Upper lobe of left lung (tissue), 6 donors: ENCODE measurements at regions not wholly inside any gene's neighbourhood (a gene's known extent, or its start where the extent isn't known, plus 50 kb on each side); places are given as distances from the start of the nearest gene placed in this dataset.
"Not testable (repeated sequence)": the region's sequence is repeated elsewhere in the genome, so short reads cannot be mapped to it uniquely, and the experiment has no call there.

Experiments used
- ATAC-seq, 2 donors: fragments of 200-7000 bp; cut with Tn5 transposase; one replicate each; pipeline ENCODE4 v1.9.1; 2022; ENCODE audit warnings: mild to moderate bottlenecking in 2 of 2, moderate library complexity in 2 of 2; ENCODE audit not compliant: low FRiP score in 2 of 2
- DNase-seq, 2 donors: peaks; one replicate each; pipeline ENCODE4 v3.0.0-alpha.2; 2019 to 2020
- H3K27ac ChIP-seq, 4 donors: fragments of 200-600 bp; sonication (generic); one replicate each; pipeline ENCODE4 v1.5.1; 2016 to 2019
- H3K27me3 ChIP-seq, 4 donors: fragments of 200-600 bp; sonication (generic); one replicate each; pipeline ENCODE4 v1.5.1; 2017 to 2019
- H3K36me3 ChIP-seq, 4 donors: fragments of 200-600 bp; sonication (generic); one replicate each; pipeline ENCODE4 v1.5.1; 2016 to 2019
- H3K4me1 ChIP-seq, 4 donors: fragments of 200-600 bp; sonication (generic); one replicate each; pipeline ENCODE4 v1.5.1; 2018 to 2019
- H3K4me3 ChIP-seq, 4 donors: fragments of 200-600 bp; sonication (generic); one replicate each; pipeline ENCODE4 v1.5.1; 2017 to 2019; ENCODE audit warnings: mild to moderate bottlenecking in 2 of 4, moderate library complexity in 1 of 4
- H3K9me3 ChIP-seq, 4 donors: fragments of 200-600 bp; sonication (generic); one replicate each; pipeline ENCODE4 v1.5.1; 2018 to 2019
- EP300 ChIP-seq, 4 donors: sonication (generic); formaldehyde crosslinking; IDR thresholded peaks; one replicate each; pipeline ENCODE4 v1.5.1; 2017; ENCODE audit warnings: antibody characterized with exemption in 4 of 4, control low read depth in 2 of 4
- POLR2A ChIP-seq, 4 donors: fragments of 450-650 bp; IDR thresholded peaks; one replicate each; pipeline ENCODE4 v1.5.1; 2016 to 2017; ENCODE audit warnings: antibody characterized with exemption in 4 of 4, mild to moderate bottlenecking in 2 of 4
- POLR2AphosphoS5 ChIP-seq, 2 donors: sonication (generic); formaldehyde crosslinking; IDR thresholded peaks; one replicate each; pipeline ENCODE4 v1.5.1; 2017; ENCODE audit warnings: antibody characterized with exemption in 2 of 2
- WGBS, 2 donors: methylation state at CpG; one replicate each; pipeline ENCODE4 v1.1.5; 2017 to 2018; 5-methylcytosine and 5-hydroxymethylcytosine counted together
- TF ChIP-seq, protein P1 (sequence below), 6 experiments: fragments of 450-650 bp in 4 of 6; fragments of 200-600 bp in 2 of 6; sonication (generic) in 2 of 6; IDR thresholded peaks; one replicate each; pipeline ENCODE4 v1.5.1; 2016 to 2019; ENCODE audit warnings: antibody characterized with exemption in 6 of 6
- donor health status: DM: no; HTN: no; CAD: no; lungs with moderate emphysema.
- donor health status: DM: no; HTN: yes; CAD: no; lungs with severe emphysema.

DNA sequence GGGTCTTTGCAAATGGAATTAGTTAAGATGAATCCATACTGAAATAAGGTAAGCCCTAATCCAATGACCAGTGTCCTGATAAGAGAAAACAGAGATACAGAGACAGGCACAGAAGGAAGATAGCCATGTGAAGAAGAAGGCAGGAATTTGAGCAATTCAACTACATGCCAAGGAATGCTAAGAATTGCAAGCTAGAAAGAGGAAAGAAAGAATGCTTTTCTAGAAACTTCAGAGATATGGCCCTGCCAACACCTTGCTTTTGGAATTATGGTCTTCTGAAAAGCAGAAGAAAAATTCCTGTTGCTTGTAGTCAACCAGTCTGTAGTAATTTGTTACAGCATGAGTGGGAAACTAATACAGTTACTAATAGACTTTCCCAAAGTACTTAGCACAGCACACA is 111.3 kb downstream of the SLC17A6 start:
- no peaks in the 10 kb centered on the region for H3K9me3 ChIP-seq
- DNase-seq (no peak), ATAC-seq (no peak)
- H3K36me3 ChIP-seq = no peaks in the 10 kb centered on the region
- TF ChIP-seq EP300 (IDR thresholded peaks at IDR 0.05) (no peak), POLR2AphosphoS5 (IDR thresholded peaks at IDR 0.05) (no peak), POLR2A (IDR thresholded peaks at IDR 0.05) (no peak)
- no peak overlapping the region for H3K4me3 ChIP-seq
- no peaks in the 10 kb centered on the region for H3K27me3 ChIP-seq
- no peak overlapping the region for H3K27ac ChIP-seq
- no peaks in the 10 kb centered on the region for H3K4me1 ChIP-seq

GRCh38 chr11:22444076-22444475 is 105.9 kb downstream of the SLC17A6 start:
- no peaks in the 10 kb centered on the region for H3K27me3 ChIP-seq
- no peak for DNase-seq
- no peaks in the 10 kb centered on the region for H3K9me3 ChIP-seq
- no peaks in the 10 kb centered on the region for H3K36me3 ChIP-seq
- ATAC-seq = no peak
- 57 to 59% methylated on average over 2 of the region's 2 CpGs for WGBS, 2 donors
- TF ChIP-seq, protein P1, sequence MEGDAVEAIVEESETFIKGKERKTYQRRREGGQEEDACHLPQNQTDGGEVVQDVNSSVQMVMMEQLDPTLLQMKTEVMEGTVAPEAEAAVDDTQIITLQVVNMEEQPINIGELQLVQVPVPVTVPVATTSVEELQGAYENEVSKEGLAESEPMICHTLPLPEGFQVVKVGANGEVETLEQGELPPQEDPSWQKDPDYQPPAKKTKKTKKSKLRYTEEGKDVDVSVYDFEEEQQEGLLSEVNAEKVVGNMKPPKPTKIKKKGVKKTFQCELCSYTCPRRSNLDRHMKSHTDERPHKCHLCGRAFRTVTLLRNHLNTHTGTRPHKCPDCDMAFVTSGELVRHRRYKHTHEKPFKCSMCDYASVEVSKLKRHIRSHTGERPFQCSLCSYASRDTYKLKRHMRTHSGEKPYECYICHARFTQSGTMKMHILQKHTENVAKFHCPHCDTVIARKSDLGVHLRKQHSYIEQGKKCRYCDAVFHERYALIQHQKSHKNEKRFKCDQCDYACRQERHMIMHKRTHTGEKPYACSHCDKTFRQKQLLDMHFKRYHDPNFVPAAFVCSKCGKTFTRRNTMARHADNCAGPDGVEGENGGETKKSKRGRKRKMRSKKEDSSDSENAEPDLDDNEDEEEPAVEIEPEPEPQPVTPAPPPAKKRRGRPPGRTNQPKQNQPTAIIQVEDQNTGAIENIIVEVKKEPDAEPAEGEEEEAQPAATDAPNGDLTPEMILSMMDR (IDR thresholded peaks at IDR 0.05) = no peak
- TF ChIP-seq POLR2AphosphoS5 (IDR thresholded peaks at IDR 0.05) = no peak
- TF ChIP-seq EP300 (IDR thresholded peaks at IDR 0.05) = no peak
- no peak for TF ChIP-seq POLR2A (IDR thresholded peaks at IDR 0.05)
- H3K4me1 ChIP-seq = no peaks in the 10 kb centered on the region
- no peak overlapping the region for H3K27ac ChIP-seq
- H3K4me3 ChIP-seq = no peak overlapping the region

DNA sequence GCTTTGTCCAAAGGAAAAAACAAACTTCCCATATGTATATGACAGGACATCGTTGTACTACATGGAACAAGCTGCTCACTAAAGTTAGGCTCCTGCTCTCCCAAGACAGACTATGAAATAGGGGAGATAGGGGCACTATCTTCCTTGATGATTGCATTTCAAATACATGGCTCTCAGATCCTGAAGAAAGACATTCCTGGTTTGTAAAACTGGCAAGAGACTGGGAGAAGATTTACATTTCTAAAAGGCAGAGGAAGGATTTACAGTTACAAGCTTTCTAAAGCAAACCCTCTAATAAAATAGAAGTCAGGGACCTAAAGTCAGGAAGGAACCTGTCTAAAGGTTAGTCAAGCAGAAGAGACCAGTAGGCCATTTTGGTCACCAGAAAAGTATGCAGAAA is 103.7 kb downstream of the SLC17A6 start:
- Histone ChIP-seq H3K27ac (no peak overlapping the region), H3K27me3 (no peaks in the 10 kb centered on the region), H3K36me3 (no peaks in the 10 kb centered on the region), H3K9me3 (no peaks in the 10 kb centered on the region), H3K4me1 (no peaks in the 10 kb centered on the region), H3K4me3 (no peak overlapping the region)
- 32 to 40% methylated on average over 1 of the region's 1 CpG for WGBS, 2 donors
- ATAC-seq (no peak), DNase-seq (no peak)
- TF ChIP-seq EP300 (IDR thresholded peaks at IDR 0.05) (no peak), POLR2A (IDR thresholded peaks at IDR 0.05) (no peak), POLR2AphosphoS5 (IDR thresholded peaks at IDR 0.05) (no peak)
- TF ChIP-seq, protein P1 (IDR thresholded peaks at IDR 0.05) = no peak

DNA sequence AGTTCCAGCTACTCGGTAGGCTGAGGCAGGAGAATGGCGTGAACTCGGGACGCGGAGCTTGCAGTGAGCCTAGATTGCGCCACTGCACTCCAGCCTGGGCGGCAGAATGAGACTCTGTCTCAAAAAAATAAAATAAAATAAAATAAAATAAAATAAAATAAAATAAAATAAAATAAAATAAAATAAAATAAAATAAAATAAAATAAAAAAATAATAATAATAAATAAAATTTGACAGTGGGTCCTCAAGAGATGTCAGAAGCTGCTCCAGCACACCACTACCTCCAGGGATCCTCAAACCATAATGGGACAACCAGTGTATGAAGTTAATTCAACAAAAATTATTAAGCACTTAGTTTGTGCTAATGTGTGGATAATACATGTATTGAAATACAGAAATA is 97.4 kb downstream of the SLC17A6 start:
- WGBS, 2 donors = 93 to 94% methylated on average over 7 of the region's 7 CpGs
- H3K4me3 ChIP-seq, H3K36me3 ChIP-seq, H3K9me3 ChIP-seq, DNase-seq, H3K27ac ChIP-seq, ATAC-seq, H3K27me3 ChIP-seq: not testable (repeated sequence)
- peaks cover 0 to 11% (median 3%) of the 10 kb centered on the region in 4 donors for H3K4me1 ChIP-seq

DNA sequence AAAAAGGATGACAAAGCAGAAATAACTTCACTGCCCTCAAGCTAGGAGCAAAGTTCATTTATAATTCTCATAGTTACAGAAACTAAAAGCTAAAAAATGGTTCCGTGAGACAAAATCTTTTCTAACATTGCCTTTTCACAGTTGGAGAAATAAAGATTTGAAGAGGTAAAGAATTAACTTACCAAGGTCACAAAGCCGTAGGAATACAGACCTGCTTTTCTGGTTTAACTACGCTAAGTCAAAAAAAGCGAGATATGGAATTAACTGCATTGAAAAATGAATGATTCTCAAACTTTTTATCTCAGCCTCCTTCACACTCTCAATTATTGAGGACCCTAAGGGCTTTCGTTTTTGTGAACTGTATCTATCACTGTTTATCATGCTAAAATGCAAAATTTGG is 95.3 kb downstream of the SLC17A6 start:
- TF ChIP-seq, protein P1 (IDR thresholded peaks at IDR 0.05) = no peak
- TF ChIP-seq POLR2AphosphoS5 (IDR thresholded peaks at IDR 0.05) = no peak
- TF ChIP-seq POLR2A (IDR thresholded peaks at IDR 0.05) = no peak
- TF ChIP-seq EP300 (IDR thresholded peaks at IDR 0.05) = no peak
- H3K36me3 ChIP-seq = no peaks in the 10 kb centered on the region
- no peak for DNase-seq
- H3K4me1 ChIP-seq = peaks cover 0 to 11% (median 3%) of the 10 kb centered on the region in 4 donors
- WGBS, 2 donors = 80% methylated on average over 5 of the region's 5 CpGs
- H3K27me3 ChIP-seq = no peaks in the 10 kb centered on the region
- H3K27ac ChIP-seq = no peak overlapping the region
- no peaks in the 10 kb centered on the region for H3K9me3 ChIP-seq
- ATAC-seq = no peak
- H3K4me3 ChIP-seq = no peak overlapping the region

- TF ChIP-seq EP300 (IDR thresholded peaks at IDR 0.05) (no peak), POLR2AphosphoS5 (IDR thresholded peaks at IDR 0.05) (no peak), POLR2A (IDR thresholded peaks at IDR 0.05) (no peak)
- TF ChIP-seq, protein P1 (IDR thresholded peaks at IDR 0.05) = no peak
- H3K27ac ChIP-seq = no peak overlapping the region
- H3K4me1 ChIP-seq = peaks cover 0 to 11% (median 3%) of the 10 kb centered on the region in 4 donors
- ATAC-seq (no peak), DNase-seq (no peak)
- no peaks in the 10 kb centered on the region for H3K9me3 ChIP-seq
- H3K27me3 ChIP-seq = no peaks in the 10 kb centered on the region
- H3K36me3 ChIP-seq = no peaks in the 10 kb centered on the region
- WGBS, 2 donors = 31 to 34% methylated on average over 5 of the region's 5 CpGs
- peak overlapping the region in 3 of 4 donors; percentile 12 to 39 (median 34) for H3K4me3 ChIP-seq
These were observed 94.9 kb downstream of the SLC17A6 start for GRCh38 chr11:22433094-22433455.
